OCI-LY3 (cell line): ENCODE measurements at regions not wholly inside any gene's neighbourhood (a gene's known extent, or its start where the extent isn't known, plus 50 kb on each side); places are given as distances from the start of the nearest gene placed in this dataset.
"Not testable (repeated sequence)": the region's sequence is repeated elsewhere in the genome, so short reads cannot be mapped to it uniquely, and the experiment has no call there.

ENCODE experiments used
- H2AFZ ChIP-seq: fragments of 200-600, 300-600 bp; shearing (Covaris generic); 2 replicates; pipeline ENCODE4 v1.6.0; 2014; ENCODE audit warnings: antibody characterized with exemption, low read depth, low read length
- H3K27ac ChIP-seq: fragments of 200-600, 300-600 bp; sonication (generic); 2 replicates; pipeline ENCODE4 v1.5.1; 2014; ENCODE audit warnings: mild to moderate bottlenecking, low read length, moderate library complexity, mixed read lengths
- H3K27me3 ChIP-seq: fragments of 200-600, 300-600 bp; sonication (generic); 2 replicates; pipeline ENCODE4 v1.6.1; 2014; ENCODE audit warnings: low read depth, low read length, mixed read lengths
- H3K36me3 ChIP-seq: fragments of 200-600, 300-600 bp; sonication (generic); replicated peaks from 2 replicates; pipeline ENCODE3; 2014; ENCODE audit warnings: low read depth, low read length, mixed read lengths
- H3K4me1 ChIP-seq: fragments of 300-600, 200-600 bp; sonication (generic); 2 replicates; pipeline ENCODE4 v1.6.1; 2014; ENCODE audit warnings: low read length, mixed read lengths
- H3K4me2 ChIP-seq: fragments of 200-600, 300-600 bp; sonication (generic); 2 replicates; pipeline ENCODE4 v1.6.1; 2014; ENCODE audit warnings: low read length, mixed read lengths
- H3K4me3 ChIP-seq: fragments of 300-600, 200-600 bp; sonication (generic); 2 replicates; pipeline ENCODE4 v1.5.1; 2014; ENCODE audit warnings: antibody characterized with exemption, mild to moderate bottlenecking, low read length, moderate library complexity
- H3K79me2 ChIP-seq: fragments of 300-600, 200-600 bp; shearing (Covaris generic); 2 replicates; pipeline ENCODE4 v1.6.1; 2014; ENCODE audit warnings: mild to moderate bottlenecking, low read length, mixed read lengths
- H3K9ac ChIP-seq: fragments of 300-600, 200-600 bp; shearing (Covaris generic); 2 replicates; pipeline ENCODE4 v1.6.0; 2014; ENCODE audit warnings: mild to moderate bottlenecking, low read length, moderate library complexity
- H3K9me3 ChIP-seq: fragments of 200-600, 300-600 bp; shearing (Covaris generic); 2 replicates; pipeline ENCODE4 v1.6.1; 2014; ENCODE audit warnings: low read length, mixed read lengths; ENCODE audit not compliant: insufficient read depth
- H4K20me1 ChIP-seq: fragments of 200-600, 300-600 bp; sonication (generic); 2 replicates; pipeline ENCODE4 v1.6.1; 2016; ENCODE audit warnings: low read length, mixed read lengths; ENCODE audit not compliant: insufficient read depth
- EZH2phosphoT487 ChIP-seq: fragments of 200-600 bp; shearing (Covaris generic); IDR thresholded peaks from 2 replicates; pipeline ENCODE4 v1.6.1; 2018; ENCODE audit warnings: antibody characterized with exemption, mixed run types, low read depth
- TF ChIP-seq, protein P1 (sequence below): fragments of 200-600, 300-600 bp; sonication (generic); IDR thresholded peaks from 2 replicates; pipeline ENCODE4 v1.5.1; 2014; ENCODE audit warnings: antibody characterized with exemption, low read length, low read depth

DNA sequence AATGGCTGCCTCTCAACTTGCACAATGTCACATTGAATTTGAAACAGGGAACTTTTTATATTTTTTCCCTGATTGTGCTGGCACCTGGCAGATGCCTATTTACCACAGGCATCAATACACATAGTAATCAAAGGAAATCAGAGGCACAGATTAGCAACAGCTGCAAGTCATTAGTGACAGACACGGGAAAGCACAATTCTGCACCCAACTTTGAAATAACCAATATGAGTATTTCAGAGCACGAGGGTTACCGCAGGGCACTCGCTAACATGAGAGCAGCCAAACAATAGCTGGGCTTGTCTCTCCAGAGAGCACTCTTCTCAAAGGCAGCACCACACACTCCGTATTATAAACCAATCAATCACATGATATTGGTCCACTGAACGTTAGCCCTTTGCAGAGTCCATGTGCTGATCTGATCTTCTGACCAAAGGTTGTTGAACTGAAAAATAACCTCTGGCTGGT, 149.5 kb downstream of the RNF144B start:
- TF ChIP-seq EZH2phosphoT487: no peak
- TF ChIP-seq, protein P1, sequence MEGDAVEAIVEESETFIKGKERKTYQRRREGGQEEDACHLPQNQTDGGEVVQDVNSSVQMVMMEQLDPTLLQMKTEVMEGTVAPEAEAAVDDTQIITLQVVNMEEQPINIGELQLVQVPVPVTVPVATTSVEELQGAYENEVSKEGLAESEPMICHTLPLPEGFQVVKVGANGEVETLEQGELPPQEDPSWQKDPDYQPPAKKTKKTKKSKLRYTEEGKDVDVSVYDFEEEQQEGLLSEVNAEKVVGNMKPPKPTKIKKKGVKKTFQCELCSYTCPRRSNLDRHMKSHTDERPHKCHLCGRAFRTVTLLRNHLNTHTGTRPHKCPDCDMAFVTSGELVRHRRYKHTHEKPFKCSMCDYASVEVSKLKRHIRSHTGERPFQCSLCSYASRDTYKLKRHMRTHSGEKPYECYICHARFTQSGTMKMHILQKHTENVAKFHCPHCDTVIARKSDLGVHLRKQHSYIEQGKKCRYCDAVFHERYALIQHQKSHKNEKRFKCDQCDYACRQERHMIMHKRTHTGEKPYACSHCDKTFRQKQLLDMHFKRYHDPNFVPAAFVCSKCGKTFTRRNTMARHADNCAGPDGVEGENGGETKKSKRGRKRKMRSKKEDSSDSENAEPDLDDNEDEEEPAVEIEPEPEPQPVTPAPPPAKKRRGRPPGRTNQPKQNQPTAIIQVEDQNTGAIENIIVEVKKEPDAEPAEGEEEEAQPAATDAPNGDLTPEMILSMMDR: no peak
- Histone ChIP-seq H2AFZ (peak overlapping the region; percentile 80), H3K27ac (peak overlapping the region; percentile 88), H3K4me1 (peaks cover 42% of the 10 kb centered on the region), H3K79me2 (no peaks in the 10 kb centered on the region), H3K9me3 (peaks cover 5% of the 10 kb centered on the region; the same call in 1 of the 2 replicates), H3K27me3 (no peaks in the 10 kb centered on the region), H3K36me3 (peaks cover 7% of the 10 kb centered on the region), H3K4me3 (peak overlapping the region; percentile 64), H3K9ac (peak overlapping the region; percentile 60), H4K20me1 (no peaks in the 10 kb centered on the region), H3K4me2 (peak overlapping the region; percentile 87)

DNA sequence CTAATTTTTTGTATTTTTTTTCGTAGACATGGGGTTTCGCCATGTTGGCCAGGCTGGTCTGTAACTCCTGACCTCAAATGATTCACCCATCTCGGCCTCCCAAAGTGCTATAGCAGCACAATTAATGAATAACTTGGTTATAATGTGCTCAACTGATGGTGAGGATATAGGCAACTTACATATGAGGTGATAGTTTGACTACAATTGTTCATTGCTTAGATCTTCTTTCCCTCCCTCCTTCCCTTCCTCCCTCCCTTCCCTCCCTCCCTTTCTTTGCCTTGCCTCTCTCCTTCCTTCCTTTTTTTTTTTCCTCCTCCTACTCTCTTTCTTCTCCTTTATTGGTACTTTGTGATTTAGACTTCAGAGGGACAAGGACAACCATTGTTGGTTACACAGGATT, 151.2 kb downstream of the RNF144B start:
- Histone ChIP-seq H3K9me3 (peaks cover 9% of the 10 kb centered on the region; the same call in 1 of the 2 replicates), H2AFZ (no peak overlapping the region), H3K4me2 (no peak overlapping the region), H3K27ac (no peak overlapping the region), H3K9ac (no peak overlapping the region), H4K20me1 (no peaks in the 10 kb centered on the region), H3K27me3 (no peaks in the 10 kb centered on the region), H3K79me2 (no peaks in the 10 kb centered on the region), H3K36me3 (peaks cover 7% of the 10 kb centered on the region), H3K4me1 (peaks cover 36% of the 10 kb centered on the region), H3K4me3 (no peak overlapping the region)
- no peak for TF ChIP-seq EZH2phosphoT487
- TF ChIP-seq, protein P1: no peak

DNA sequence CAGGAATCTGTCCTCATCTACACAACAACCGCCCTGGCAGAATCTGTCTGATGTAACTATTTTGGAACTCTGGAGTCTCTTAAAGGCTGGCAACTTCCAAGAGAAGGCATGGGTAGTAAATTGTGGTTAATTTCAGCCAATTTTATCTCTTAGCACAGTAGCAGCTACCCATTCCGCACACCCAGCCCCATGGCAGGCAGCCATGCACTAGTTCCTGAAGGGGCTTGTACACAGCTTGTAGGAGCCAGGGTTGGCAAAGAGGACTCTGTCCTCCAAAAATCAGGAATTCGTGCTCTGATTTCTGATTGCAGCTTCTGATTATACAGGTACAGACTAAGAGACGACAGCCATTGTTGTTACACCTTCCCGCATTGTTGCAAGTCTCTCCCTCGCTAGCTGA, 155.9 kb downstream of the RNF144B start:
- Histone ChIP-seq H3K79me2 (no peaks in the 10 kb centered on the region), H3K9me3 (peaks cover 19% of the 10 kb centered on the region; the same call in 1 of the 2 replicates), H3K36me3 (peaks cover 7% of the 10 kb centered on the region), H3K4me3 (no peak overlapping the region), H3K27ac (no peak overlapping the region), H3K9ac (no peak overlapping the region), H3K4me1 (peaks cover 10% of the 10 kb centered on the region), H3K4me2 (no peak overlapping the region), H2AFZ (no peak overlapping the region), H3K27me3 (no peaks in the 10 kb centered on the region), H4K20me1 (no peaks in the 10 kb centered on the region)
- TF ChIP-seq EZH2phosphoT487: no peak
- TF ChIP-seq, protein P1: no peak

DNA sequence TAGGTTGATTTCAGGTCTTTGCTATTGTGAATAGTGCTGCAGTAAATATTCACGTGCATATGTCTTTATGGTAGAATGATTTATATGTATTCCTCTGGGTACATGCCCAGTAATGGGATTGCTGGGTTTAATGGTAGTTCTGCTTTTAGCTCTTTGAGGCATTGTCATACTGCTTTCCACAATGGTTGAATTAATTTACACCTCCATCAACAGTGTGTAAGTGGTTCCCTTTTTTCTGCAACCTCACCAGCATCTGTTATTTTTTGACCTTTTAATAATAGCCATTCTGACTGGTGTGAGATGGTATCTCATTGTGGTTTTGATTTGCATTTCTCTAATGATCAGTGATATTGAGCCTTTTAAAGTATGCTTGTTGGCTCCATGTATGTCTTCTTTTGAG, 158.0 kb downstream of the RNF144B start:
- H2AFZ ChIP-seq, H3K4me2 ChIP-seq, H3K27me3 ChIP-seq, H3K9ac ChIP-seq, H3K4me3 ChIP-seq, H3K79me2 ChIP-seq, H3K36me3 ChIP-seq, H3K27ac ChIP-seq, H4K20me1 ChIP-seq: not testable (repeated sequence)
- peaks cover 17% of the 10 kb centered on the region; the same call in 1 of the 2 replicates for H3K9me3 ChIP-seq
- peaks cover 15% of the 10 kb centered on the region for H3K4me1 ChIP-seq
